Endothelial cell of umbilical vein (primary cell): ENCODE measurements at regions not wholly inside any gene's neighbourhood (a gene's known extent, or its start where the extent isn't known, plus 50 kb on each side); places are given as distances from the start of the nearest gene placed in this dataset.

Experiments
- POLR2A ChIP-seq: IDR thresholded peaks from 2 replicates; pipeline ENCODE4 v1.6.1; 2012; ENCODE audit warnings: low read depth, mild to moderate bottlenecking, control low read depth, low read length
- TF ChIP-seq, protein P1 (sequence below), 2 donors: IDR thresholded peaks; 1 replicate in 1 of 2; 2 replicates in 1 of 2; pipeline ENCODE4 v1.5.1; 2011; ENCODE audit warnings: low read length in 2 of 2, mild to moderate bottlenecking in 2 of 2, moderate library complexity in 2 of 2, control low read depth in 1 of 2, inconsistent platforms in 1 of 2, low read depth in 1 of 2; ENCODE audit not compliant: insufficient read depth in 1 of 2; ENCODE audit errors: extremely low read depth in 1 of 2

DNA sequence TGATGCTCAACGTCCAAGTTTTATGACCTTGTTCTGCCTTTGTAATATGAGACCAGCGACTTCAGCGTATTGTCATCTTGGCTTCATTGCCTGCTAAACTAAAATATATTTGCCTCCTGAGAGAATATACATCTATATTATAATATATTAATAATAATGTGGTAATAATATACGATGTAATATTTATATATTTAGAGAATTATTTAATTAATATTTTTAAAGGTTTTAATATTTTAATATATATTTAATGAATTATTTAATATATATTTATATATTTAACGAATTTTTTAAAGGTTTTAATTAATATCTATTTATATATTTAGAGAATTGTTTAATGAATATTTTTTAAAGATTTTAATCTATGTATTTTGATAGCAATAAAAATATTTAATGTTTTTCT lies 700.7 kb downstream of the TAF11L14 start:
- TF ChIP-seq, protein P1, sequence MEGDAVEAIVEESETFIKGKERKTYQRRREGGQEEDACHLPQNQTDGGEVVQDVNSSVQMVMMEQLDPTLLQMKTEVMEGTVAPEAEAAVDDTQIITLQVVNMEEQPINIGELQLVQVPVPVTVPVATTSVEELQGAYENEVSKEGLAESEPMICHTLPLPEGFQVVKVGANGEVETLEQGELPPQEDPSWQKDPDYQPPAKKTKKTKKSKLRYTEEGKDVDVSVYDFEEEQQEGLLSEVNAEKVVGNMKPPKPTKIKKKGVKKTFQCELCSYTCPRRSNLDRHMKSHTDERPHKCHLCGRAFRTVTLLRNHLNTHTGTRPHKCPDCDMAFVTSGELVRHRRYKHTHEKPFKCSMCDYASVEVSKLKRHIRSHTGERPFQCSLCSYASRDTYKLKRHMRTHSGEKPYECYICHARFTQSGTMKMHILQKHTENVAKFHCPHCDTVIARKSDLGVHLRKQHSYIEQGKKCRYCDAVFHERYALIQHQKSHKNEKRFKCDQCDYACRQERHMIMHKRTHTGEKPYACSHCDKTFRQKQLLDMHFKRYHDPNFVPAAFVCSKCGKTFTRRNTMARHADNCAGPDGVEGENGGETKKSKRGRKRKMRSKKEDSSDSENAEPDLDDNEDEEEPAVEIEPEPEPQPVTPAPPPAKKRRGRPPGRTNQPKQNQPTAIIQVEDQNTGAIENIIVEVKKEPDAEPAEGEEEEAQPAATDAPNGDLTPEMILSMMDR (IDR thresholded peaks at IDR 0.05; ENCODE audit: extremely low read depth in 1 of 2, insufficient read depth in 1 of 2, low read depth in 1 of 2, low read length in 2 of 2) = no peak
- no peak for TF ChIP-seq POLR2A
